HCEC 1CT (cell line): ENCODE measurements at regions not wholly inside any gene's neighbourhood (a gene's known extent, or its start where the extent isn't known, plus 50 kb on each side); places are given as distances from the start of the nearest gene placed in this dataset.
A peak's percentile ranks its signal among the peaks of the same experiment; 100 is the strongest.

Source experiments
- DNase-seq: peaks from one replicate; pipeline ENCODE4 v3.0.0-alpha.2; 2017

GRCh38 chr3:76011121-76011520 is 225.8 kb upstream of the ZNF717 start:
- no peak for DNase-seq

- DNase-seq, result no peak
Observed at GRCh38 chr3:76015496-76015895, 230.1 kb upstream of the ZNF717 start.

GRCh38 chr3:76016111-76016510 is 230.8 kb upstream of the ZNF717 start:
- no peak for DNase-seq

DNA sequence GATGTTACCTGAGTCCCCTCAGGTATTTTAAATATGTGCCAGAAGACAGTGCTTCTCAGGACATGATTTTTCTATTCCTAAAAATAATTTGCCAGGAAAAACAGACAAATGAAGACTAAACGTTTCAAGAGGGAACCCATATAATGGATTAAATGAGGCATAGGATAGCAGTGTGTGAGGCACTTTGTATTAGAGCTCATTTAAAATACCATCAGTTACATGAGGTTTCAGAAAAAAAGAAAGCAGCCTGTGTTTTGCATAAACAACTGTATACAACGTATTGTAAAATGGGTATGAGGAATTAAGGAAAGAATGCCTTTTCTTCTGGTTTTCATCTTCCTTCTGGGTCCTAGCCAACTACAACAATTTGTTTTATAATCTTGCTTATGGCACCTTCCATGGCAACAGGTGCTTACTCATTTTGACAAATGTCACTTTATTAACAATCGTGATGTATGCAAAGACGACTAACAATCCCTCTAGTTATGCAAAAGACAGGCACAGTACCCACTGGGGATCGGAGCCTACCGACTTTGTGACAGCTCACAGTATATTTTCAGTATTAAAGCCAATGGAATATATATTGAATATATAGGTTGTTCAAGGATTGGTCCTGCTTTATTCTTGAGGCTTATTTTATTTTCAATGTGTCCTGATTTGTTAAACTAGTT is 231.6 kb upstream of the ZNF717 start:
- no peak for DNase-seq

- no peak for DNase-seq
Observed at GRCh38 chr3:76021376-76021775, 236.0 kb upstream of the ZNF717 start.

DNA sequence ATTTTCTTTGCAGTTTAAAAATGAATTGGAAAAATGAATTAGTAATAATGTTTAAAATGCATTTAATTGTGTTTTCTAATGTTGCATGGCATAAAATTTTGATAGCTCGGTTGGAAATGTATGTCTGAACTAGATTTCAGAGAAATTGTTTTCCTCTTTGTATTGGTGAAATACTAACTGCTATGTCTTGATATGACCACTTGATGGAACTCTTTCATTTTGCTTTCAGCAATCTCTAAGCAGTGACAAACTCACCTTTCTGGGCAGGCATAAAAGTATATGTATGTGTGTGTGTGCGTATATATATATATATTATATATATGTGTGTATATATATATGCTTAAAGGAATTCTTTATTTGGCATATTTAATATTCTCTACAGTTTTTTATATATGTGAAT is 239.3 kb upstream of the ZNF717 start:
- DNase-seq, result peak; percentile 34

DNA sequence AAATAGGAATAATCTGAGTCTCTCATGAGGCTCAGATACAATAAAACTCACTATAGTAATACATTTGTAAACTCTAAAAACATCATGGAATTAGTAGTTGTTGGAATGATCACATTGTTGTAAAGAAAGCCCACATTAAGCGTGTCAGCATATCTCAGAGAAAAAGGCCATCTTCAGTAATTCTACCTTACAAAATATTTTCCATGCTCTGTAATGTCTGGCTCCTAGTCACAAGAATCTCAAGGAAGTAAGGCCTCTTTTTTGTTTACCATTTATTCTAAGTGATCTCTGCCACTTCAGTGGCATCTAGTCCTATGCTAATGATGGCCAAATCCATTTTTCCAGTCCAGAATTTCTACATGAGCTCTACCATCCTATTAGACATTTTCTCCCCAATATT is 240.2 kb upstream of the ZNF717 start:
- no peak for DNase-seq

GRCh38 chr3:76026379-76026778 is 241.0 kb upstream of the ZNF717 start:
- DNase-seq, result no peak

DNA sequence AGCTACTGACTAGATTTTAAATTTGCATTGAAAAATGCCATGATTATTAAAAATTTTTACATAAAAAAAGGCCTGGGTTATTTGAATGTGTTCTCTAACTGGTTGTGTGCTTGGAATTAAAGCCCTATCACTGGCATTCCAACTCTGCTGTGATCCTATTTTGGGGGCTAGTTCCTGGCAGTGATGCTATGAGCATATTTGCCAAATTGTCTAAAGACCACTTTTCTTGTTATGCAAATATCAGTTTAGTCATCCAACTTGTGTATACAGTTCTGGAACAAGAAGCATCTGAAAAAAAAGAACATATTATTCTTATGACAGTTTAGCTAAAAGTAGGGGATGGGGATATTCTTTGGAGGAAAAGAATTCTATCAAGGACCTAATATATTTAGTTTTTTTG is 243.4 kb upstream of the ZNF717 start:
- peak; percentile 32 for DNase-seq

- no peak for DNase-seq
Observed at GRCh38 chr3:76034649-76035048, 249.3 kb upstream of the ZNF717 start.

DNA sequence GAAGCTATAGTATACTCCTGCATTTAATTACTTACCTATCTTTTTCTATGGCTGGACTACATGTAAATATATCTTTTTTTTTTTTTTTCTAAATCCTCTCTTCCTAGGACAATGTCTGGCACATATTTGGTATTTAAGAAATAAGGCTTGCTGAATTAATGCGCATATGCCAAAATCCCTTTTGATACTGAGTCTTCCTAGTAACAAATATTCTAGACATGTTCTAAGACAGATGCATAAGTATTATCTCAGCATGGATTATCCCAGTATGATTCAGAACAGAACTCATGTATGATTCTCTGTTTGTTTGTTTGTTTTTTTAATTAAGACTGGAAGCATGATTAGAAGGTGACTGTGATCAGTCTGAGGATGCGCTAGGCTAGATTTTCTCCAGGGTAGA is 249.8 kb upstream of the ZNF717 start:
- DNase-seq, result no peak

GRCh38 chr3:76038949-76039348 is 253.6 kb upstream of the ZNF717 start:
- no peak for DNase-seq

GRCh38 chr3:76039431-76039830 is 254.1 kb upstream of the ZNF717 start:
- peak; percentile 74 for DNase-seq

DNA sequence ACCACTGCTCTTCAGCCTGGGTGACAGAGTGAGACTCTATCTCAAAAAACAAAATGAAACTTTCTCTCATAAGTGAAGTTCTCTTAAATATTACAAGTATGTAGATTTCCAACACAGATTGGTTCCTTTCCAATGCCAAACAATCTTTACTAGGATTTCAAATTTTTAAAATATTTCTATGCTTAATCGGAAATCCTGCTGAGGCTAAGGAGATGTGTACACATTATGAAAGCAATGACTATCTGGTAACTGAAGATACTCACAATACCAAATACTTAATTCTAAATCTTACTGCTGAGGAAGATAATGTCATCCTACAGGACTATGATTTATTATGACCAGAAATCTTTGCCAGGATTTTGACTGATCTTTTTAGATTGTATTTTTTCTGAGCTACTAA is 255.6 kb upstream of the ZNF717 start:
- DNase-seq, result peak; percentile 65

DNA sequence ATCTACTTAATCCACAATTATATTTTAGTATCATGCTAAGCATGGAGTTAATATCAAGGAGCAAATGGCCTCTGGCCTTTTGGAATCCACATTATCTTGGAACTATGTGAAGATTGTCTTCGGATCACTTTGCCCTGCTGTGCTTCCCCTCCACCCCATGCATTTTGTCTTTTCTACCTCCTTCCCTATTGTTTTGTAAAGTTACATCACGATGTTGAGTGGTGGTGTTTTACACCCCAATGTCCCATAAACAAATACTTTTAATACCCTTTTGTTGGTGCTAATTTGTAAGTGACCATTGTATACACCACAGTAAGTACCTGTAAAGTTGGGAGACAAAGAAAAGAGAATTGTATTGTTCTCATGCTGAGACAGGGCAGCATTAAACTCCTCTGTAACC is 258.4 kb upstream of the ZNF717 start:
- no peak for DNase-seq

GRCh38 chr3:76044601-76045600 is 259.6 kb upstream of the ZNF717 start:
- DNase-seq, result peak; percentile 53

GRCh38 chr3:76047368-76047767 is 262.0 kb upstream of the ZNF717 start:
- DNase-seq, result no peak

DNA sequence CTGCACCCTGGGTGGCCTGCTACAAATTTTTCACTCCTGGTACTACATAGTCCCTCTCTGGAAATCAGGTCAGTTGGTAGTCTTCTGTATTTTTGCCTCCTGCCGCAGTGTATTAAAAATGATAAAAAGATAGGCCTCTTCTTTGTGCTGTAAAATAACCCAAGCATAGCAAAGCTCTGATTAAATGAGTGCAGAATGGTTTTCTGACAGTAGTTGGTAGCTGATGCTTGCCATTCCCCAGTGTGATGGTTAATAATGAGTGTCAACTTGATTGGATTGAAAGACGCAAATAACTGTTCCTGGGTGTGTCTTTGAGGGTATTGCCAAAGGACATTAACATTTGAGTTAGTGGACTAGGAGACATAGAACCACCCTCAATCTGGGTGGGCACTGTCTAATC is 264.4 kb upstream of the ZNF717 start:
- no peak for DNase-seq

DNA sequence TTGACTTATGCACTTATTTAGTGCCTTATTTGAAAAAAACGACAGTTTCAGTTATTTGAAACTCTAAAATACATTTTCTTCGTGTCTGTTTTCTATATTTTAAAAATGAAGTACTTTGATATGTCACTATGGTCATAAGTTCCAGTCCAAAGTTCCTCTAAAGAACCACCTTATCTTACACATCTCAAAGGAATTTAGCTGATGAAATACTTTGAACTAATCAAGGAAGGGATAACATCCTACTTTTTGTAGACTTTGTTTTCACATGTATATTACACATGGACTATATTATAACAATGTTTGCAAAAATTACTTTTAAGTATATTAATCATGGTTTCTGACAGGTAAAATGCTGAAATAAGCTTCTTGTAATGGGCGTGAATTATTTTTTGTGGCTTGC is 265.8 kb upstream of the ZNF717 start:
- DNase-seq, result no peak

DNA sequence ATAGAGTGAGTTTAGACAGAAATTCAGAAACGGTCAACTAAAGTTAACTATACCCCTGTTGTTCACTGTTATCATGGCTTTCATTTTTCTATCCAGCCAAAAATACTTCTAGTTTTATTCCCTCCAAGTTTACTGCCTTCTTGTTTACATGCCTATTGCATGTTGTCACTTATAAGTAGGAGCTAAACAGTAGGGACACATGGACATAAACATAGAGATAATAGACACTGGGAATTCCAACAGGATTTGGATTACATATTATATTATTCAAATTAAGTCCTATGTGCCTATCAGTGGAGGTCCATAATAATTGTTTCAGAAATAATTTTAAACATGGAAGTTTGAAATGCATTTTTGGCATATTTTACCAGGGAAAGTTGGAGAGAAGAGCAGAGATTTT is 269.1 kb upstream of the ZNF717 start:
- no peak for DNase-seq

DNA sequence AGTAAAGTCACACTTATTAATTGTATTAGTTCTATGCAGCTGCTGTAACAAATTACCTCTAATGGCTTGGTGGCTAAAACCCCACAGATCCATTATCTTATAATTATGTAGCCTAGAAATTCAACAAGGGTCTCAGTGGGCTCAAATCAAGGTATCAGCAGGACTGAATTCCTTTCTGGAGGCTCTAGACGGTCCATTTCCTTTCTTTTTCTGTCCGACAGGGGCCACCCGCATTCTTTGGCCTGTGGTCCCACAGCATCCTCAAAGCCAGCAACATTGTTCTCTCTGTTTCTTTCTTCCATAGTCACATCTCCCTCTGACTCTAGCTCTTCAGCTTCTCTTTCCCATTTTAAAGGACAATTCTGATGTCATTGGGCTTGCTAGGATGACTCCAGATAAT is 276.3 kb upstream of the ZNF717 start:
- no peak for DNase-seq

DNA sequence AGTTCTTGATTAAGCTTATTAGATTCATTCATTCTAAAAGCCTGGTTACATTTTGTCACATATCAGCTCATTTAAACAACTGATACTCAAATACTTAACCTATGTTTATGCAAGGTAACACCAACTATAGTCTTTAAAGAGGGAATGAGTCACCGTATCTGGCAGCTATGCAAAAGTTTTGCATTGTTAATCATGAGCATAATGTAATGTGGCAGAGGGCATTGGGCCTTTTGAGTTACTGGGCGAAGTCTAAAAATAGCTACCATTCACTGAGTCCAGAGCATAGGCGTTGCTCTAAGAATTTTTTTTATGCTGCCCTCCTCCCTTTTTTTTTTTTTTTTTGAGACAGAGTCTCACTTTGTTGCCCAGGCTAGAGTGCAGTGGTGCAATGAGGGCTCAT is 277.7 kb upstream of the ZNF717 start:
- peak; percentile 85 for DNase-seq

DNA sequence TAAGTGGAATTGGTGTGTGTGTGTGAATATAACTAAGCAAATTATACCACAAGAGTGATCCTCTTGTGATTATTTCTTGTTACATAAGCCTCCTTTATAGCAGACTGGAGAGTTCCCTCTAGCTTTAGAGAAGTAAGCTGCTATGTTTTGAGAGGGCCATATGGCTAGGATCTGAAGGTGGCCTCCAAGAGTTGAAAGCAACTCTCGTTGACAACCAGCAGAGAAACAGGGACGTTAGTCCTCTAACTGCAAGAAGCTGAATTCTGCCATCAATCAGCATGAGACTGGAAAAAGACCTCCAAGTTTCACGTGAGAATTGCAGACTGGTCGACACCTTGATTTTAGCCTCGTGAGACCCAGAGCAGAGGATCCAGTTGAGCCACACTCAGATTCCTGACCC is 278.5 kb upstream of the ZNF717 start:
- DNase-seq, result no peak

DNA sequence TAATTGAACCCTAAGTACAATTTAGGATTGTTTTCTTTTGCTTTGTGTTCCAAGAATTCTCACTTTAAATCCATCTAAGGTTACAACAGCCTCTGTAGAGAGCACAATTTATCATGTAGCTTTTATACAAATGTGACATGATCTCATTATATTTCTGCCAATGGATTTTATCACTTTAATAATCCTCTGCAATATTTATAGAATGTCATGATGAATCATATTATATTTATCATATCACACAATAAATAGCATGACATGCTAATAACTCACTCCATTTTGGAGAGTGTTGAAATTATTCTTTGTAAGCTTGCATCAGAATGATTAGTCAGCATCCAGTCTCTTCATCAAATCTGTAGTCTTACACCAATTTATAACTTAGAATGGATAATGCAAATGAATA is 280.6 kb upstream of the ZNF717 start:
- DNase-seq, result peak; percentile 76
